ENCODE measurements at regions not wholly inside any gene's neighbourhood (a gene's known extent, or its start where the extent isn't known, plus 50 kb on each side); places are given as distances from the start of the nearest gene placed in this dataset.
"Not testable (repeated sequence)": the region's sequence is repeated elsewhere in the genome, so short reads cannot be mapped to it uniquely, and the experiment has no call there.

GRCh38 chr9:107772988-107773387 lies 283.4 kb upstream of the KLF4 start:
- H3K4me3 ChIP-seq: no peak overlapping the region
- TF ChIP-seq POLR2A (IDR thresholded peaks at IDR 0.05) (no peak), POLR2AphosphoS5 (IDR thresholded peaks at IDR 0.05) (no peak), EP300 (IDR thresholded peaks at IDR 0.05) (no peak)
- TF ChIP-seq, protein P1, sequence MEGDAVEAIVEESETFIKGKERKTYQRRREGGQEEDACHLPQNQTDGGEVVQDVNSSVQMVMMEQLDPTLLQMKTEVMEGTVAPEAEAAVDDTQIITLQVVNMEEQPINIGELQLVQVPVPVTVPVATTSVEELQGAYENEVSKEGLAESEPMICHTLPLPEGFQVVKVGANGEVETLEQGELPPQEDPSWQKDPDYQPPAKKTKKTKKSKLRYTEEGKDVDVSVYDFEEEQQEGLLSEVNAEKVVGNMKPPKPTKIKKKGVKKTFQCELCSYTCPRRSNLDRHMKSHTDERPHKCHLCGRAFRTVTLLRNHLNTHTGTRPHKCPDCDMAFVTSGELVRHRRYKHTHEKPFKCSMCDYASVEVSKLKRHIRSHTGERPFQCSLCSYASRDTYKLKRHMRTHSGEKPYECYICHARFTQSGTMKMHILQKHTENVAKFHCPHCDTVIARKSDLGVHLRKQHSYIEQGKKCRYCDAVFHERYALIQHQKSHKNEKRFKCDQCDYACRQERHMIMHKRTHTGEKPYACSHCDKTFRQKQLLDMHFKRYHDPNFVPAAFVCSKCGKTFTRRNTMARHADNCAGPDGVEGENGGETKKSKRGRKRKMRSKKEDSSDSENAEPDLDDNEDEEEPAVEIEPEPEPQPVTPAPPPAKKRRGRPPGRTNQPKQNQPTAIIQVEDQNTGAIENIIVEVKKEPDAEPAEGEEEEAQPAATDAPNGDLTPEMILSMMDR (IDR thresholded peaks at IDR 0.05): no peak
- H3K27ac ChIP-seq: no peak overlapping the region
- H3K9me3 ChIP-seq: peaks cover 0 to 7% (median 3%) of the 10 kb centered on the region in 4 donors
- ATAC-seq (ENCODE audit: low FRiP score in 2 of 2) (no peak), DNase-seq (no peak)
- H3K27me3 ChIP-seq: no peaks in the 10 kb centered on the region
- no peaks in the 10 kb centered on the region for H3K36me3 ChIP-seq
- 78 to 92% methylated on average over 3 of the region's 3 CpGs for WGBS, 2 donors
- peaks cover 0 to 1% (median 0%) of the 10 kb centered on the region in 4 donors for H3K4me1 ChIP-seq

DNA sequence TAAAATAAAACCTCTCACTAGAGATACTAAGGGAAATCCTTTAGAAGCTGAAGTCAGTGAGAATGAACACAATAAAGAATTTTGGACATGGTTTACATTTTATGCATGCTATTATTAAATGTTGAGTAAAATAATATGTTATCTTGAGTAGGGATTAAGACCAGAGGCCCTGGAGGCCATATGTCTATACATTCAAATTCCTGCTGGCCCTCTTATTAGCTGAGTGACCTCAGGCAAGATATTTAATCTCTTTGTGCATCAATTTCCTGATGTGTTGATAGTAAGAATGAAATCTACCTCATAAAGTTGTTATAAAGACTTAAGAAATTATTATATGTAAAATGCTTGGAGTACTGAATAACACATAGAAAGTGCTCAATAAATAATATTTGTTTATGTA lies 281.1 kb upstream of the KLF4 start:
- Histone ChIP-seq H3K9me3 (peaks cover 0 to 7% (median 3%) of the 10 kb centered on the region in 4 donors), H3K36me3 (no peaks in the 10 kb centered on the region), H3K27me3 (no peaks in the 10 kb centered on the region), H3K4me3 (no peak overlapping the region), H3K27ac (no peak overlapping the region), H3K4me1 (peaks cover 0 to 4% (median 0%) of the 10 kb centered on the region in 4 donors)
- TF ChIP-seq POLR2AphosphoS5 (IDR thresholded peaks at IDR 0.05) (no peak), POLR2A (IDR thresholded peaks at IDR 0.05) (no peak), EP300 (IDR thresholded peaks at IDR 0.05) (no peak)
- TF ChIP-seq, protein P1 (IDR thresholded peaks at IDR 0.05): no peak
- DNase-seq: no peak
- ATAC-seq (ENCODE audit: low FRiP score in 2 of 2): no peak

GRCh38 chr9:107768224-107768623 lies 278.7 kb upstream of the KLF4 start:
- no peak for ATAC-seq (ENCODE audit: low FRiP score in 2 of 2)

DNA sequence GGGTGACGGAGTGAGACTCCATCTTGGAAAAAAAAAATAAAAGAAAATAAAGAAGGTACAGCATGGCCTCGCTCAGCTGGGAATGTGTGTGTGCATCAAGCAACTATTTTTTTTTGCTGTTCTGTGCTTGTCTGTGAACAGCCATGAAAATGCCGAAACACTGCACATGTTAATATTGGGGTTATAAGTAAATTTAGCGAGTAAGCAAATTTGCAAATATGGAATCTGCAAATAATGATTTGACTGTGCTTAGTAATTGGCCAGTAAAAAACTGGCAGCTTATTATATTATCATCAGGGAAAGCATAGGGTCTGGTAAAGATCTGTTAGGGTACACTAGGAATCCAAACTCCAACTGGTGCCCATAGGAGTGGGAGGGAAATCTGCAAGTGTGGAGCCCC lies 278.1 kb upstream of the KLF4 start:
- 94 to 99% methylated on average over 4 of the region's 4 CpGs for WGBS, 2 donors
- TF ChIP-seq POLR2A (IDR thresholded peaks at IDR 0.05) (no peak), EP300 (IDR thresholded peaks at IDR 0.05) (no peak), POLR2AphosphoS5 (IDR thresholded peaks at IDR 0.05) (no peak)
- TF ChIP-seq, protein P1 (IDR thresholded peaks at IDR 0.05): no peak
- Histone ChIP-seq H3K4me3 (no peak overlapping the region), H3K27me3 (no peaks in the 10 kb centered on the region), H3K27ac (no peak overlapping the region), H3K36me3 (no peaks in the 10 kb centered on the region), H3K4me1 (peaks cover 0 to 4% (median 0%) of the 10 kb centered on the region in 4 donors), H3K9me3 (no peaks in the 10 kb centered on the region)
- ATAC-seq (ENCODE audit: low FRiP score in 2 of 2): no peak
- DNase-seq: no peak

More at GRCh38 chr9:107768224-107768623, 278.7 kb upstream of the KLF4 start:
- H3K27me3 ChIP-seq: no peaks in the 10 kb centered on the region
- DNase-seq: no peak
- TF ChIP-seq, protein P1 (IDR thresholded peaks at IDR 0.05): no peak
- no peak for TF ChIP-seq POLR2A (IDR thresholded peaks at IDR 0.05)
- TF ChIP-seq POLR2AphosphoS5 (IDR thresholded peaks at IDR 0.05): peak in 1 of 2 donors; percentile 8
- TF ChIP-seq EP300 (IDR thresholded peaks at IDR 0.05): no peak
- H3K27ac ChIP-seq: peak overlapping the region in 1 of 4 donors; percentile 19
- peaks cover 0 to 4% (median 0%) of the 10 kb centered on the region in 4 donors for H3K4me1 ChIP-seq
- peaks cover 0 to 5% (median 3%) of the 10 kb centered on the region in 4 donors for H3K9me3 ChIP-seq
- 64 to 70% methylated on average over 7 to 9 of the region's 9 CpGs for WGBS, 2 donors
- no peaks in the 10 kb centered on the region for H3K36me3 ChIP-seq
- no peak overlapping the region for H3K4me3 ChIP-seq

GRCh38 chr9:107763469-107763868 lies 273.9 kb upstream of the KLF4 start:
- ATAC-seq (ENCODE audit: low FRiP score in 2 of 2); H3K27ac ChIP-seq; H3K4me3 ChIP-seq; H3K4me1 ChIP-seq; H3K9me3 ChIP-seq; DNase-seq; H3K36me3 ChIP-seq; H3K27me3 ChIP-seq: not testable (repeated sequence)
- 87 to 93% methylated on average over 2 of the region's 2 CpGs for WGBS, 2 donors
